CMK (cell line): ENCODE measurements at regions not wholly inside any gene's neighbourhood (a gene's known extent, or its start where the extent isn't known, plus 50 kb on each side); places are given as distances from the start of the nearest gene placed in this dataset.

Experiments
- DNase-seq: peaks from one replicate; pipeline ENCODE4 v3.0.0-alpha.2; 2010; ENCODE audit warnings: low read depth

GRCh38 chr13:86201477-86201876 is 402.3 kb upstream of the SLITRK6 start:
- no peak for DNase-seq

- DNase-seq, result no peak
These were observed 394.1 kb upstream of the SLITRK6 start for GRCh38 chr13:86193281-86193680.

DNA sequence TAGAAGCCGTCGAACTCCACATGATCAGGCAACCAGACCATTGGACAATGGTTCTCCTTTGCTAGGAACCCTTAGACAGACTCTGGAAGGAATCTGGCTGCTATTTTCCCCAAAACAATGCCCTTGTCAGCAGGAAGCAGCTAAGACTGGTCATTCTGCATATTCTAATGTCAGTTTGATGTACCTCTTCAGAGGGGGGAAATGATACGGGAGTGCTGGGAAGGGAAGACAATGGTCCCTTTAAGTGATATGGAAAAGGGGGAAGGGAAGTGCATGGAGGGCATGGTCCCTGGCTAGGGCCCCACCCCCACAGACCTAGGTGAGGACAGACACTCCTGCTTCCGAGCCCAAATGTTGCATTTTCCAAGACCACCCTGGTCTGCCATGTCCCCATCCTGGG is 389.0 kb upstream of the SLITRK6 start:
- no peak for DNase-seq

GRCh38 chr13:86185636-86186035 is 386.4 kb upstream of the SLITRK6 start:
- no peak for DNase-seq

GRCh38 chr13:86185107-86185506 is 385.9 kb upstream of the SLITRK6 start:
- no peak for DNase-seq

DNA sequence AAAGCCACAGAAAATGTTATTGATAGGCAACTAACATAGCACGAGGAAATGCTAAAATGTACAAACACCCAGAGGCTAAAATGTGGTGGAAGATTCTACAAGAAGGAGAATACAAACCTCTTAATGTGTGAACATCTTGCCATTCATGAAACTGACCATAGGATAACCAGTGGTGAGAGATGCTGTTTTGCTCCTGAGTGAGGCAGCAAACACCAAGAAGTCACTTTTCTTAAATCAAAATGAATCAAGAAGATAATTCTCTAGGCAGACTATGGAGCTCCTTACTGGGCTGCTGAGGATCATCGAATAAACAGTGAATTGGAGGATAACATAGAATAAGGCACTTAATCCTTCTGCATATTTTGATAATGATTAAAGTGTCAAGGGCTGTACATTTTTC is 375.4 kb upstream of the SLITRK6 start:
- no peak for DNase-seq

DNA sequence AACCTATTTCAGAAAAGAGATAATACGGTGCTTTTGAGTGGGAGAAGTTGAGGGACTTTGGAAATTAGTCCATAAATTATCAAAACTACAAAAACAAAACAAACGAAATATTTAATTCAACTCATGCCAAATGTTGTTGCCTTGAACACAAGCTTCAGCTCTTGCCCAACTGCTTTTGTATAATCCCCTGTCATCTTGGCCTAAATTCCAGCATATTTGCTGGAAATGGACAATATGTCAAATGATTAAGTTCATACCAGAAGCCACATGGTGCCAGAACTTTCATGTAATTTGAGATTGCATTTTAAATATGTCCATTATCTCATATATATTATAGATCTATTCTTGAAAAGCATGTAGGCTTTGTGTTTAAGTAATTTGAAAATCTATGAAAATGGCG is 373.7 kb upstream of the SLITRK6 start:
- no peak for DNase-seq

GRCh38 chr13:86161257-86161656 is 362.0 kb upstream of the SLITRK6 start:
- DNase-seq, result no peak

GRCh38 chr13:86155756-86156155 is 356.5 kb upstream of the SLITRK6 start:
- no peak for DNase-seq

- no peak for DNase-seq
These were observed 342.9 kb upstream of the SLITRK6 start for GRCh38 chr13:86142080-86142479.

DNA sequence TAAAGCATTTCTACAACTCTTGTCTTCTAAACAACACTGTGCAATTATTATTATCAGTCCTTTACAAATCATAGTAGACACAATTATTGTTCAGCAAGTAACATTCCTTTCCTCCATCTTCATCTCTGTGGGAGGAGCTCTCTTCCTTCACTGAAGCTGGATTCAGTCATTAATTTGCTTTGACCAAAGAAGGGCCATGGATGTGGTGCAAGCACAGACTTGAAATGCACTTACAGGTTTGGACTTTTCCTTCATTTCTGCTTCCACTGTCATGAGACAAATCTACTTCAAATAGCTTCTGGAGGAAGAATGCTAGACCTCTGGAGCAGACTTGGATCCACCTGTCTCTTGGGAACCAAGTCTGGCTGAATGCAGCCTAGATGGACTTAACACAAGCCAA is 336.6 kb upstream of the SLITRK6 start:
- no peak for DNase-seq

DNA sequence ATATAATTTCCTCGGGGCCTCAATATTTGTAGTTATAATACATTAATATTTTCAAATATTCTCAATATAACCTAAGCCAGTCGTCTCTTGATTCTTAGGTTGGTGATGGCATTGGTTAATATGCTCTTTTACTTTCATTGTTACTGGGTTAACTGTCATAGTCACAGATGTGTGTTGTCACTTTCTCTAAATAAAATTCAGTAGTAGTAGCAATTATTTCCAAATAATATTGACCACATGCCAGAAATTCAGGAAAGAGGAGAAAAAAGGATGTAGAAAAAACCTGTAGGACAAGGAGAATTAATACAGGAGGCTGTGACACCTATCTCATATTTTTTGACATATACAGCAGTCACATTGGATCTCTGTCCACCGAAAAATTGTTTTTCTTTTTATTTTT is 322.7 kb upstream of the SLITRK6 start:
- DNase-seq, result no peak

DNA sequence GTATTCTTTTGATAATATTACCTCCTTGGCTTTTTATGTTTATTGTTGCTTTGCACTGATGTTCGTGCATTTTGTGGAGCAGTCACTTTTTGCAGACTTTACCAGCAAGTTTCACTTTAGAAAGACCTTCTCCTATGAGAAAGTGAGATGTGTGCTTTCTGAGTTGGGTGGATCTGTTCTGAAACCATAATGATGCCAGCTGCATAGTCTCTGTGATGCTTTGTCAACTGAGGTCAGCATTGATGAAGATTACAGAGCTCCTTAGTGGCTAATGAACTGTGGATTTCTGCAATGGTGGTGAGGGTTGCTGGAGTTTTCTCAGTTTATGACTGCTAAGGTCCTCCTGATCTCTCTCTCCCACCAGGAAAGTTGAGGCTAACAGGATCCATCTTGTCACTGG is 309.9 kb upstream of the SLITRK6 start:
- DNase-seq, result no peak

DNA sequence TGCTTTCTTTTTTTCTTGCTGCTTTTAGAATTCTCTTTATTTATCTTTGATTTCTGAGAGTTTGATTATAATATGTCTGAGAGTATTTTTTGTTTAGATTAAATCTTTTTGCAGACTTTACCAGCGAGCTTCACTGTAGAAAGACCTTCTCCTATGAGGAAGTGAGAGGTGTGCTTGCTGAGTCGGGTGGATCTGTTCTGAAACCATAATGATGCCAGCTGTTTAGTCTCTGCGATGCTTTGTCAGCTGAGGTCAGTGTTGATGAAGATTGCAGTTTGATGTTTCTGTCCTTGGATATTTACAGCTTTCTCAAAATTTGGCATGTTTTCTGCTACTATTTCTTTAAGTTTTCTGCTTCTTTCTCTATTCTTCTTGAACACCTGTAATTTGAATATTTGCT is 309.1 kb upstream of the SLITRK6 start:
- DNase-seq, result no peak

GRCh38 chr13:86098511-86098910 is 299.3 kb upstream of the SLITRK6 start:
- no peak for DNase-seq

DNA sequence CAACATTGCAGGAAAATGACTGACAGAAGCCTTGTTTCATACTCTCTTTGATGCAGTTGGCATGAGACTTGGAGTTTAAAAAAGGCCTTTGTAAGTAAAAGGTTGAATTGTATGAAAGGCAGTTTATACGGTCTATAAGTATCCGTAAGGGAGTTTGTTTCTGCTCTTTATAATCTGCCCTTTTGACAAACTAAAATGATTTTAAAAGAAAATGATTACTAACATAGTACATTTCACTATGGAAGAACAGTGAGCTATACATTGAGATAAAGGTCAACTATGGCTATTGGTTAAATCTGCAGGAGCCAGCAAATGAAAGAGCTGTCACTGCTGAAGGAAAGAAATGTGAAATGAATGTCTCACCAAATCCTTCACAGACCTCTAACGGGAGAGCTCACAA is 296.1 kb upstream of the SLITRK6 start:
- no peak for DNase-seq

DNA sequence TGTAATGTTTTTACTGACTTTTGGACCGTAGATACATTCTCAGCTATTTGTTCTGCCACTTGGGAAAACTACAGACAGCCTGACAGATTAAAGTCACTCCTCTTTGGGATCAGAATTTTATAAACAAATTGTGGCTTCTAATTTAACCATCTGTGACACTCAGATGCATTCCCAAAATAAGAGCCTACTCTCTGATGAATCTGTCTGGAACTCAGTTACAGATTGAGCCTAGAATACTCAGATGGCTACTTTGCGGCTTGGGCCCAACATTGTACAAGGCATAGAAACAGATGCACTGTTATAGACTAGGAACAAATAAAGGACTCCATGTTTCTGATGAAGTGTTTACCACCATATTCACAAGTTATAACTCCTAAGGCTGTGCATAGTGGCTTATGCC is 291.0 kb upstream of the SLITRK6 start:
- no peak for DNase-seq

- no peak for DNase-seq
These were observed 288.0 kb upstream of the SLITRK6 start for GRCh38 chr13:86087244-86087643.

- DNase-seq, result no peak
These were observed 286.7 kb upstream of the SLITRK6 start for GRCh38 chr13:86085890-86086289.

- no peak for DNase-seq
These were observed 282.9 kb upstream of the SLITRK6 start for GRCh38 chr13:86082121-86082520.

DNA sequence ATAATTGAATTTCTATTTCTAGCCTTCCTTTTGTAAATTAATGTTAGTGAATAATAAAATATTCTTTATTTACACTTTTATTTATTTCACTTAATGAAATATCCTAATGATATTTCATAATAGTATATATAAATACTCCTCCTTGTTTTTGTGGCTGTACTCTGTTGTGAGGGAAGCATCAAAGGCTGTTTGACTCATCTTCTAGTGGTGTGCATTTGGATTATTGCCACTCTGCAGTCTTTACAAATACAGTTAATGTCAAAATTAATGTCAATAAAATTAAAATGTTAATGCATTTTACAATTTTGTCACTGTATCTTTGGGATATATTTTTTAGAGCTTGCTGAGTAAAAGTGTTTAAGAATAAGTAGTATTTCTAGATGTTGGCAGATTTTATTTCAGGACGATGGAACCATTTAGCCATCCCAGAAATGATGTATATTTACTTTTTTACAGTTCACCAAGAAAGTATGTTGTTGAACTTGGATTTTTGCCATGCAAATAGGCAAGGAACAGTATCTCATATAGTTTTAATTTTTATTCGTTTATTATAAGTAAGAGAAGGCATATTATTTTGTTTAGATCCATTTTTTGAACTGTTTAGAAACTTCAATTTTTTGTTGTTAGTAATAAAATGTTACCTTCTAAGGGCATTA is 281.2 kb upstream of the SLITRK6 start:
- DNase-seq, result no peak

DNA sequence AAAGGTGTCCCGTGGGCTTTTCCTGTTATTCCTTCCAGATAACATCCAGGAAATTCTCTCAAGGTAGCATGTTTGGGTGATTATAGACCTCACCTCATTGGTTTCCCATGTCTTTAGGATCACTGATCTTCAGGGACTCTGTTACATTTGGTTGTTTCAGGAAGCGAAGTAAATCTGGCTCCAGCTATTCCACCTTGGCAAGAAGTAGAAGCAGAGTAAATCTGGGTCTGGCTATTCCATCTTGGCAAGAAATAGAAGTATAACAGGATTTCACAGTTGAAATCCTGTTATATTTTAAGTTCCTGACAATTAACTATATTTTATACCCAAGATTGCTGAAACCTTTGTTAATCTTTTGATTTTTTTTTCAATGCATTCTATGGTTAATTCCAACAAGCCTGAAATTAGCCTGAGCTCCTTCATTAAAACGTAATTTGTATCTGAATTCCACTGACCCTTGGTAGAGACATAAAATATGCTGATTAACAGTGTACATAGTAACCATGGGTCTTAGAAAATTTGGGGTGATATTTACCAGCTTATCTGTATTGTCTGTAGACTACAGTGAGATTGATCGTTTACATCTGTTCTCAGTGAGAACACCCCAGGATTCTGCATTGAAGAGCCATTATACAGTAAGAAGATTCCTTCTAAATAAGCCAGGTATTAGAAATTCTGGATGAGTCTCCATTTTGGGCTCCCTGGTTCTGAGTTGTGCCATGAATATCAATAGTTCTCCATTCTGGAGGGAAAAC is 267.6 kb upstream of the SLITRK6 start:
- DNase-seq, result no peak

DNA sequence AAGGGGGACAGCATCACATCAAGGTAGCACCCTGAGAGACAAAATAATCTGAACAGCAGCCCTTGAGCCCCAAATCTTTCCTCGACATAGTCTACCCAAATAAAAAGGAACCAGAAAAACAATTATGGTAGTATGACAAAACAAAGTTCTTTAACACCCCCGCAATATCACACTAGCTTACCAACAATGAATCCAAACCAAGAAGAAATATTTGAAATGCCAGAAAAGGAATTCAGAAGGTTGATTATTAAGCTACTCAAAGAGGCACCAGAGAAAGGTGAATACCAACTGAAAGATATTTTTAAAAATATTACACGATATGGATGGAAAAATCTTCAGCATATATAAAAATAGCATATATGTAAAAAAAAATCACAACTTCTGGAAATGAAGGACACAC is 252.9 kb upstream of the SLITRK6 start:
- no peak for DNase-seq
